ENCODE measurements at regions not wholly inside any gene's neighbourhood (a gene's known extent, or its start where the extent isn't known, plus 50 kb on each side); places are given as distances from the start of the nearest gene placed in this dataset.

- DNase-seq: no peak
Observed at GRCh38 chr12:124726596-124727263, 136.9 kb downstream of the SCARB1 start.

DNA sequence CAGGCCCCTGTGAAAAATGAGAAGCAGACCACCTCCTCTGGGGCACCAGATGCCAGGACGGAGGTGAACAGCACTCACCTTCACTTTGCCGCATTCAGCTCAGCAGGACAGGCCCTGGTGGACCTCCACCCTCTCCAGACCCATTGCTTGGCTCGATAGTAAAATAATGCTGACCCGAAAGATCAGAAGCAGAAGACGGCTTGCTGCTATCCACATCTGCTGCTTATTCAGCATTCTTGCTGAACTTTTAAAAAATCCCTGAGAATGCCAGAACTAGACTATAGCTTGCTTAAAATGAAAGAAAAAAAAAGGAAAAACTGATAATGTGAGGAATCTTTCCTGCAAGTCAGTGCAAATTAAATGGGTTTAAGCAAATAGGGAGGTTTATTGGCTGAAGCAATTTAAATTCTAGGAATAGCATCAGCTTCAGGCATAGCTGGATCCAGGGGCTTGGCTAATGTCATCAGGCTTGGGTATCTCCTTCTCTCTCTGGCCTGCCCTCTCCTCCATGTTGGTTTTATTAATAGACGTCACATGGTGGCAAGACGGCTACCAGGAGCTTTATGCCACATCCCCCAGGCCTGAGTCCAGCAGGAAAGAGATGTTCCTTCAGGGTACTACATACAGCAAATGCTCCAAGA lies 137.9 kb downstream of the SCARB1 start:
- no peak for DNase-seq

- no peak for DNase-seq
Observed at GRCh38 chr12:124725099-124725498, 138.6 kb downstream of the SCARB1 start.

DNA sequence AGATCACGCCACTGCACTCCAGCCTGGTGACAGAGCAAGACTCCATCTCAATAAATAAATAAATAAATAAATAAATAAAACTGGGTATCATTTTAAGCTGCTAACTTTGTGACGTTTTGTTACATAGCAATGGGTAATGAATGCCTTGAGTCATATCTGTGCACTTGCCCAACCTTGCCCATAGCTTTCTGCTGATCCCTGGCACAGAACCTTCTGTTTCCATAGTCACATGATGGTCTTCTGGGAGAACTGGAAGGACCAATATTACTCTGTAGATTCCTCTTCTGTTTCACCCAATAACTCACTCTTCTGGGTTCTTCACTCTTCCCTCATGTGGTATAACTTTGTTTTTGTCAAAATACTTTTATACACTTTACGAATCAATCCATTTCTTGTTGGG lies 140.8 kb downstream of the SCARB1 start:
- no peak for DNase-seq

DNA sequence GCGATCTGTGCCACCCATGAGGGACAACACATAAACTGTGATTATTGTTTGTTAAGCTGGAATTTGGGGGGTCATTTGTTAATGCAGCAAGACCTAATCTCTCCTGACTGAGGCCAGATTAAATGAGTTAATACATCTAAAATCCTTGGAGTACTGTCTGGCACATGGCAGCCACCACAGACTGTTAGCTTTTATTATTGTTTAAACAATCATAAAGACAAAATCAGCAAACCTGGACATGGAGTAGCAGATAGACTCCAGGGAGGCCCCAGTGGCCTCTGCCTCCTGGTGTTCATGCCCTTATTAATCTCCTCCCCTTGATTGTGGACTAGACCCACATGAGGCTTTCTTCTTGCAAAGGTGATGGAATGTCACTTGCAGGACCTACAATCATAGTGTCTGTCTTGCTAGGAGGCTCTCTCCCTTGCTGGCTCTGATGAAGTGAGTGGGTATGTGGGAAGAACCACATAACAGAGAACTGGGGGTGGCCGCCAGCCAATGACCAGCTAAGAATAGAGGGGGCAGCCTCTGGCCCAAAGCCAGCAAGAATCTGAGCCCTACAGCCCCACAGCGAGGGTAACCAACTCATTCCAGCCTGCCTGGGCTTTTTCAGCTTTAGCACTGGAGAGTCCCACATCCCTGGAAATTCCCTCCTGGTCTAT lies 142.0 kb downstream of the SCARB1 start:
- no peak for DNase-seq

- no peak for DNase-seq
Observed at GRCh38 chr12:124720681-124721500, 142.8 kb downstream of the SCARB1 start.

GRCh38 chr12:124720004-124720680 lies 143.5 kb downstream of the SCARB1 start:
- no peak for DNase-seq

DNA sequence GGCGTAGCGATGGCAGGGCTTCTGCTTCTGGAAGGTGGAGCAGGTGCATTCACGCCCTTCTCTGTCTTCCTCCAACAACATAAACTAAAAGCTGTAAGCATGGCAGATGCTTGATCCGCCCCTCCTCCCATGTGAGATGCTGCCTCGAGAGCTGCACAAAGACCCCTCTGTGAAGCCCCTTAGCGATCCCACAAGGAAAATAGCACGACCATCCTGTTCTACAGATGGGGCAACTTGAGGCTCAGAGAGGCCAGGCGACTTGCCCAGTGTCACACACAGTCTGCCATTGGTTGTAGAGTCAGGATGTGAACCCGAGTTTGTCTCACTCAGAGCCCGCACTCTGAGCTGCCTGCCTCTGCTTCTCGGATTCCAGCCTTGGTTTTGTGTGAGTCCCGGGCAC lies 144.4 kb downstream of the SCARB1 start:
- DNase-seq: no peak

DNA sequence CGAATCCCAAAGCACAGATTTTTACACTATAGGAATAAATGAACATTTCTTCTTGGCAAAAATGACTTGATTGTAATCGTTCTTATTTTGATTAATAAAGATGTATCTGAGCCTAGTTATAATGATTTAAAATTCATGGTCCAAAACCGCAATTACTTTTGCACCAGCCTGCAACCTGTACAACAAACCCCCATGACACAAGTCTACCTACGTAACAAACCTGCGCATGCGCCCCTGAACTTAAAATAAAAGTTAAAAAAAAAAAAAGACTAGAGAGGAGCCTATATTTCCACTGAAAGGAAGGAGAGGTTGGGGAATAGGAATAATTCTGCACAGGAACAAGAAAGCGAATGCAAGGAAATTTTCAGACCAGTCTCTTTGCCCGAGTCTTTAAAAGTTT lies 145.2 kb downstream of the SCARB1 start:
- DNase-seq: no peak

DNA sequence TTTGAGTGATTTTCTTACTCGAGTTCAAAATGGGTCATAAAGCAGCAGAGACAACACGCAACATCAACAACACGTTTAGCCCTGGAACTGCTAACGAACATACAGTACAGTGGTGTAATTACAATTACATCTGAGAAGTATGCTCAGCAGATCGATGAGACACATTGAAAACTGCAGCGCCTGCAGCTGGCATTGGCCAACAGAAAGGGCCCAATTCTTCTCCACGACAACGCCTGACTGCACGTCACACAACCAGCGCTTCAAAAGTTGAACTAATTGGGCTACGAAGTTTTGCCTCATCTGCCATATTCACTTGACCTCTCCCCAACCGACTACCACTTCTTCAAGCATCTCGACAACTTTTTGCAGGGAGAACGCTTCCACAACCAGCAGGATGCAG lies 145.6 kb downstream of the SCARB1 start:
- no peak for DNase-seq

DNA sequence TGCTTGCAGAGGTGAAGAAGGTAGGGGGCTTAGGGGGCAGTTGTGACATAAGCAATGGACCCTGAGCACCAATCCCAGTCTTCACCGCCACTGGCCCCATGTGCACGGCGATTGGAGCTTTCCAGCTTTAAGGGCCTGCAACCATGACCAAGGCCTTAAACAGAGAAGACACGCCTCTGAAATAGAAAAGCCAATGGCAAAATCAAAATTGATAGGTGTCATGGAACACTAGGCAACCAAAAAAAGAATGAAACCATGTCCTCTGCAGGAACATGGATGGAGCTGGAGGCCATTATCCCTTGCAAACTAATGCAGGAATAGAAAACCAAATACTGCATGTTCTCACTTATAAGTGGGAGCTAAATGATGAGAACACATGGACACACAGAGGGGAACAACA lies 146.3 kb downstream of the SCARB1 start:
- DNase-seq: no peak

GRCh38 chr12:124716208-124717130 lies 147.2 kb downstream of the SCARB1 start:
- no peak for DNase-seq

GRCh38 chr12:124715121-124715990 lies 147.9 kb upstream of the NCOR2 start:
- DNase-seq: no peak

GRCh38 chr12:124713436-124714082 lies 146.1 kb upstream of the NCOR2 start:
- DNase-seq: peak; percentile 84

GRCh38 chr12:124713041-124713435 lies 145.6 kb upstream of the NCOR2 start:
- no peak for DNase-seq

- DNase-seq: no peak
Observed at GRCh38 chr12:124711344-124711743, 143.9 kb upstream of the NCOR2 start.

DNA sequence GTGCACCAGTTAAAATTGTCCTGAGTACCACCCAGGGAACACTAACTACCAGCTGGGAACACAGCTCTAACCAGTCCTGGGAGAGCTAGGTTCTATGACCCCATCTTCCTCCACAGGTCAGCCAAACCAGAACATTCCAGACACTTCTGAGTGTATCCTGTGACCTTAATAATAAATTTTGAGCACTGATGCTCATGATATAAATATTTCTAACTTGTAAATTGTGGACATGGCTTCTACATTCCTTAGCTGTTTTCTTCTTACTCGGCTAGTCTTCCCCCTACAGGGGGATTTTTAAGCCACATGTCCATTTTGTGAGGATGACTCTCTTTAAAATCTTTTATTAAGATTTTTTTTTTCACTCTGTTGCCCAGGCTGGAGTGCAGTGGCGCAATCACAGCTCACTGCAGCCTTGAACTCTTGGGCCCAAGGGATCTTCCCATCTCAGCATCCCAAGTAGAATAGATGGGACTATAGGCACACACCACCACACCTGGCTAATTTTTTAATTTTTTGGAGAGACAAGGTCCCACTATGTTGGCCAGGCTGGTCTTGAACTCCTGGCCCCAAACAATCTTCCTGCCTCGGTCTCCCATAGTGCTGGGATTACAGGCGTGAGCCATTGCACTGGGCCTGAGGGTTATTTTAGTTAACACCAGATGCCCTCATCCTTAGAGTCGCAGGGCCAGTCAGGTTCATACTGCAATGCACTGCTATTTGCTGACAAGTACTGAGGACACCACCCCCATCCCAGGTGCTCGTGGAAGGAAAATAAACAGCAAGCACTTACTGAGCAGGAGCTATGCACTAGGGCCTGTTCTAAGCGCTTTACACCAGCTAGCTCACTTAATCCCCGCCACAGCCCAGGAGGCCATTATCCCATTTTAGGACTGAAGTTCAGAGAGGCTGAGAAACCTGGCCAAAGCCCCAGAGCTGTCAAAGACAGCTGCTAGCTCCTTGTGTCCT lies 142.6 kb upstream of the NCOR2 start:
- DNase-seq: no peak

- no peak for DNase-seq
Observed at GRCh38 chr12:124707316-124707715, 139.9 kb upstream of the NCOR2 start.

DNA sequence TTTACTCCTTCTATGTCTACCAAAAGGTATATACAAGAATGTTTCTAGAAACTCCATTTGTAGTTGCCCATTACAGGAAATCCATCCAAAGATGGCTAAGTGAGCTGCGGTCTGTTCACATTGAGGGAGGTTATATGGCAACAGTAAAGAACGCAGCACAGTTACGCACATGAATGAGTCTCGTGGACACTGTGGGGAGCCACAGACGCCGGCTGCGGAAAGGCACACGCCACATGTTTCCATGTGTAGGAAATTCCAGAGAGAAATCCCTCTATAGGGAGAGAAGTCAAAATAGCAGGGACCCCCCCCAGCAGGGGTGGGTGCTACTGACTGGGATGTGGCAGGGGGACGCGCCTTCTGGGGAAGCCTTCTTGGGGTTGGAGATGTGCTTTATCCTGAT lies 139.0 kb upstream of the NCOR2 start:
- DNase-seq: no peak

All from hindlimb muscle (tissue), 1 donor.